ENCODE measurements at regions not wholly inside any gene's neighbourhood (a gene's known extent, or its start where the extent isn't known, plus 50 kb on each side); places are given as distances from the start of the nearest gene placed in this dataset.

DNA sequence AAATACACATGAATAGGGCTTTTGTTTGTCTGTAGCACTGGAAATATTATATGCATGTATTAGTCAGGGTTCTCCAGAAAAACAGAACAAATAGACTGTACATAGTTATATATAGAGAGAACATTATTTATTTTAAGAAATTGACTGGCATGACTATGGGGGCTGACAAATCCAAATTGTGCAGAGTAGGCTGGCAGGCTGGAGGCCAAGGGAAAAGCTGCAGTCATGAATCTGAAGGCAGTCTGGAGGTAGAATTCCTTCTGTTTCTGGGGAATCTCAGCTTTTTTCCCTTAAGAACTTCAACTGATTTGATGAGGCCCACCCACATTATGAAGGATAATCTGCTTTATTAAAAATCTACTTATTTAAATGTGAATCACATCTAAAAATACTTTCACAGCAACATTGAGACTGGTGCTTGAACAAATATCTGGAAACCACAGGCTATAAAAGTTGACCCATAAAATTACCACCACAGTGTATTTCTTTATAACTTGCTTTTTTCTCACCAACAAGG, 344.2 kb upstream of the KIAA1217 start:
- TF ChIP-seq, protein P1, sequence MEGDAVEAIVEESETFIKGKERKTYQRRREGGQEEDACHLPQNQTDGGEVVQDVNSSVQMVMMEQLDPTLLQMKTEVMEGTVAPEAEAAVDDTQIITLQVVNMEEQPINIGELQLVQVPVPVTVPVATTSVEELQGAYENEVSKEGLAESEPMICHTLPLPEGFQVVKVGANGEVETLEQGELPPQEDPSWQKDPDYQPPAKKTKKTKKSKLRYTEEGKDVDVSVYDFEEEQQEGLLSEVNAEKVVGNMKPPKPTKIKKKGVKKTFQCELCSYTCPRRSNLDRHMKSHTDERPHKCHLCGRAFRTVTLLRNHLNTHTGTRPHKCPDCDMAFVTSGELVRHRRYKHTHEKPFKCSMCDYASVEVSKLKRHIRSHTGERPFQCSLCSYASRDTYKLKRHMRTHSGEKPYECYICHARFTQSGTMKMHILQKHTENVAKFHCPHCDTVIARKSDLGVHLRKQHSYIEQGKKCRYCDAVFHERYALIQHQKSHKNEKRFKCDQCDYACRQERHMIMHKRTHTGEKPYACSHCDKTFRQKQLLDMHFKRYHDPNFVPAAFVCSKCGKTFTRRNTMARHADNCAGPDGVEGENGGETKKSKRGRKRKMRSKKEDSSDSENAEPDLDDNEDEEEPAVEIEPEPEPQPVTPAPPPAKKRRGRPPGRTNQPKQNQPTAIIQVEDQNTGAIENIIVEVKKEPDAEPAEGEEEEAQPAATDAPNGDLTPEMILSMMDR (IDR thresholded peaks at IDR 0.05), result no peak
- TF ChIP-seq POLR2A (IDR thresholded peaks at IDR 0.05) (no peak), POLR2AphosphoS5 (IDR thresholded peaks at IDR 0.05) (no peak)
